T47D (cell line): ENCODE measurements at regions not wholly inside any gene's neighbourhood (a gene's known extent, or its start where the extent isn't known, plus 50 kb on each side); places are given as distances from the start of the nearest gene placed in this dataset.

Experiments
- DNase-seq, 2 experiments: peaks; one replicate each; pipeline versions ENCODE4 v3.0.0 to v3.0.0-alpha.2; 2011 to 2012; ENCODE audit warnings: low read depth in 1 of 2, low spot score in 1 of 2
- JUND ChIP-seq: IDR thresholded peaks from 2 replicates; pipeline ENCODE4 v1.6.1; 2012; ENCODE audit warnings: low read depth
- in situ Hi-C: cut with HindIII; loops from 2 replicates; pipeline ENCODE4 v1.10.0; 2016; ENCODE audit warnings: low sequenced_read_pairs, low pct_unique_long_range_greater_than_20kb

GRCh38 chr13:34756136-34756535, 185.9 kb upstream of the NBEA start:
- TF ChIP-seq JUND = no peak
- in situ Hi-C loops = no loop called here
- no peak for DNase-seq

DNA sequence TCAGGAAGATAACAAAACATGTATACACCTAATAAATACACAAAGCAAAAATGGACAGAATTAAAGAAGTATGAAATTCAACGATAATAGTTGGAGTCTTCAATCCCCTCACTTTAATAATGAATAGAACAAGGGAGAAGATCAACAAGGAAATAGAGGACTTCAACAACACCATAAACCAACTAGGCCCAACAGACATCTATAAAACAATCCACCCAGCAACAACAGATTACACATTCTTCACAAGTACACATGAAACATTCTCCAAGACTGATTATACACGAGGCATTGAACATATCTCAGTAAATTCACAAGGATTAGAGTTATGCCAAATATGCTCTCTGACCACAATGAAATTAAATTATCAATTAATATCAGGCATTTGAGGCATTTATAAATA, 185.5 kb upstream of the NBEA start:
- in situ Hi-C loops = no loop called here
- TF ChIP-seq JUND = no peak
- DNase-seq = no peak

DNA sequence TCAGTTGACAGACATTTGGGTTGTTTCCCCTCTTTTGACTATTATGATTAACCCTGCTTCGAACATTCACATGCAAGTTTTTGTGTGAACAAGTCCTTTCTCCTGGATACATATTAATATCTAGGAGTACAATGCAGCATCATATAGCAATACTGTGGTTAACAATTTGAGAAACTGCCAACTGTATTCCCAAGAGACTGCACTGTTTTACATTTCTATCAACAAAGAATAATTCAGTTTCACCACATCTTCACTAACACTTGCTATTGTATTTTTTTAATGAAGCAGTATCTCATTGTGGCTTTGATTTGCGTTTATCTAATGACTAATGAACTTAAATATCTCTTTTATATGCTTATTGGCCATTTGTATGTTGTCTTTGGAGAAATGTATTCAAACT, 184.6 kb upstream of the NBEA start:
- no peak for TF ChIP-seq JUND
- in situ Hi-C loops = no loop called here
- no peak for DNase-seq

DNA sequence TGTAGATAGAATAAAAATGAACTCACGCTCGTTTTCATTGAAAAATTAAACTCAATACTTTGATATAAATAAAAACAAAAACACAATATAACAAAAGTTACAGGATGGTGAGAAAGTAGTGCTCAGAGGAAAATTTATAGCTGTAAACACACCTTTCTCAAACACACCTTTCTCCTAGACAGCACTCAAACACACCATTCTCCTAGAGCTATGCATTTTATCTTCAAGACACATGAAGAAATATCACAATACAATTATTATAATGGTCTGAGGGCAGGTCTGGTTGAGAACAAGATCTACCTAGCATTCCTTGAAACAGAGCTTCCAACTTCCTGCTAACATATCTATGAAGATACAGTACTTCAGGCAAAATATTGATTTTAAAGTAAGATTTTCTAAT, 183.4 kb upstream of the NBEA start:
- no peak for DNase-seq
- TF ChIP-seq JUND = no peak
- in situ Hi-C loops = no loop called here

DNA sequence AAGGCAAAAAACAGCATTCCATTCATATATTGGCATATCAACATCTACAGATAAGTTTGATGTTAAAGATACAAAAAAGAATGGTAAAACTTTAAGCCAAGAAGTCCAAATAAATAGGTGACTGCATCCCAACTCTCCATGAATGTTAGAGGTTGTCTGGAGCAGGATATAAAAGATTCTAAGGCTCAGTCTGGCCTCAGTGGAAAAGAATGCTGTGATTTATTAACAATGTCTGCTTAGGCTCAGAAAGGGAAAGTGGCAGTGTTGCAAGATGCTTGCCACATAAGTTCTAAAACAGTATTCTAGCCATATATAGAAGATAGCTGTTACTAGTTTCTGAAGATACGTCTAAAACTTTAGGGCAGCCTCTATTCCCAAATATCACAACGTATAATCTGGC, 179.8 kb upstream of the NBEA start:
- in situ Hi-C loops = no loop called here
- no peak for TF ChIP-seq JUND
- no peak for DNase-seq

DNA sequence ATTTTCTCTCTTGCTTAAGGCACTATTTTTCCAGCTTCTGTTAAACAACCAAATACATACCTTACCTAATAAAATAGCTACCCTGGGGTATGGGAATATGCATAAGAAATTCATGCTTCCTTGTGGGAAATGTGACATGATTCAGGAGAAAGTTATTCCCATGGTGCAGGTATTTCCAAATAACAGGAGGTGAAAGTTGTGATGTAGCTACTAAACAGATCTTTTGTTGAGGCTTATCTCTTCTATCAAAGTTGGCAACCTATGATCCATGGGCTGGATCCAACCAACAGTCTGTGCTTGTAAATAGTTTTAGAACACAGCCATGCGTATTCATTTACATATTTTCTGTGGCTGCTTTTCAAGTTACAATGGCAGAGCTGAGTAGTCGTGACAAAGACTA, 177.8 kb upstream of the NBEA start:
- TF ChIP-seq JUND = no peak
- in situ Hi-C loops = no loop called here
- DNase-seq = no peak

- DNase-seq = no peak
- in situ Hi-C loops = no loop called here
- no peak for TF ChIP-seq JUND
Observed at GRCh38 chr13:34765446-34766180, 176.5 kb upstream of the NBEA start.

GRCh38 chr13:34767778-34768177, 174.3 kb upstream of the NBEA start:
- DNase-seq = no peak
- in situ Hi-C loops = no loop called here
- TF ChIP-seq JUND = no peak

DNA sequence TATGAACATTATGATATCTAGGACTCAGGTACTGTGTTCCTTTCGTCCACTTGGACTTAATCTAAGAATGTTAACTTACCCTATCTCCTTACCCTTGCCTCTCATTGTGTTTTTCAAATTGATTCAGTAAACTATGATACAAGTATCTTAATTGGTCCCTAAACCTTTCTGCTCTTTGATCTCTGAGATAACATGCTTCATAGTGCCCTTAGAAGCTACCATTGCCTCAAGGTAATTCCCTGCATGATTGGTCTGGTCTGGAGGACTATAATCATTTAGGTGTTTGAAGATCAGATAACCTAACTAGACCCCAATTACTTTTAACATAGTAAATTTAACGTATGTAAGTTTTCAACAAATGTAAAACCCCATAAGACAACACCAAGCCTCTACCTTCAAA, 169.9 kb upstream of the NBEA start:
- in situ Hi-C loops = no loop called here
- TF ChIP-seq JUND = no peak
- no peak for DNase-seq

GRCh38 chr13:34772881-34773280, 169.2 kb upstream of the NBEA start:
- no peak for TF ChIP-seq JUND
- in situ Hi-C loops = no loop called here
- no peak for DNase-seq

DNA sequence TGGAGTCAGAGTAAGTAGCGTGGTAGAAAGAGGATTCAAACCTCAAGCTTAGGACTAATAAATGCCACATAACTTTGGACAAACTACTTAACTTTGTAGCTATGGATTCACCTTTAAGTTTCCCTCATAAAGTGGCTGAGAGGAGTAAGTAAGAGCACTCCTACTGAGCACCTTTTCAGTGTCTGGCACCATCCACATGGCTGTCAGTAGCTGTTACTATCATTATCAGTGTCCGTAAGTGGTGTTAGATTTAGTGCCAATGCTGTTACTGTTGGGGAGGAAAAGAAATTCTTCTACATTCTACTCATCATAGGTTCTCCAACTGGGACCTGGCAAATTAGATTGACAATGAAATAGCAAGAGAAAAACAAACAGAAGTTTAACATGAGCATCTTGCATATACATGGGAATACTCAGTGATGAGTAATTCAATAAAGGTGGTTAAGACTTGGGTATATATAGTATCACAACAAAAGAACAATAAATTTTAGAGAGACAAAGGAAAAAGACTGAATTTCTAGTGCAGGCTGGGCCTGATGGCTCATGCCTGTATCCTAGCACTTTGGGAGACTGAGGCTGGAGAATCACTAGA, 165.6 kb upstream of the NBEA start:
- no peak for DNase-seq
- in situ Hi-C loops = no loop called here
- no peak for TF ChIP-seq JUND

GRCh38 chr13:34777089-34777913, 164.8 kb upstream of the NBEA start:
- TF ChIP-seq JUND = no peak
- peak in 1 of 2 experiments; percentile 2 for DNase-seq
- in situ Hi-C loops = no loop called here

DNA sequence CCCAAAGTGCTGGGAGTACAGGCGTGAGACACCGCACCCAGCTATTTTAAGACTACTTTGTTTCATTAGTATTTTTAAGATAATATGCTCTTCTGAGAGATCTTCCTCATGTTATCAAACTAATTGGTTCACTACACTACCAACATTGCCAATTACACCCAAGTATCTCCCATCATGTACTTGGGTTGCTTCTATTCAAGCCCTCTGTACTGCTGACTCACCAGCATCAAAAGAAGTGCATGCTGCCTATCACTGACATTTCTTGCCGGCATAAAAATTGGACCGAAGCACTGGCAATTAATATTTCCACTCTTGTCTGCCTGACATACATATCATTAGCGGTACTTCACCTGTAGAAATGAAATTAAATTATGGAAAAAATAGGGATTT, 164.2 kb upstream of the NBEA start:
- in situ Hi-C loops = no loop called here
- DNase-seq = no peak
- no peak for TF ChIP-seq JUND

GRCh38 chr13:34779171-34779570, 162.9 kb upstream of the NBEA start:
- DNase-seq = no peak
- no peak for TF ChIP-seq JUND
- in situ Hi-C loops = no loop called here
